CD4-positive, alpha-beta T cell treated with Interleukin-12 subunit alpha and Interleukin-12 subunit beta, for 1 hour (primary cell): ENCODE measurements at regions not wholly inside any gene's neighbourhood (a gene's known extent, or its start where the extent isn't known, plus 50 kb on each side); places are given as distances from the start of the nearest gene placed in this dataset.

Source experiments
- DNase-seq: peaks from one replicate; pipeline ENCODE4 v3.0.0-alpha.2; 2020

GRCh38 chr12:75974323-75975187 is 57.0 kb downstream of the PHLDA1 start:
- no peak for DNase-seq

GRCh38 chr12:75971253-75971652 is 60.3 kb downstream of the PHLDA1 start:
- DNase-seq: no peak

GRCh38 chr12:75970310-75970709 is 61.3 kb downstream of the PHLDA1 start:
- DNase-seq: no peak

- DNase-seq: no peak
These were observed 61.8 kb downstream of the PHLDA1 start for GRCh38 chr12:75969768-75970167.

GRCh38 chr12:75965661-75966060 is 65.9 kb downstream of the PHLDA1 start:
- no peak for DNase-seq

GRCh38 chr12:75964150-75964549 is 67.4 kb downstream of the PHLDA1 start:
- no peak for DNase-seq

GRCh38 chr12:75961878-75962277 is 69.7 kb downstream of the PHLDA1 start:
- no peak for DNase-seq

GRCh38 chr12:75960954-75961661 is 70.5 kb downstream of the PHLDA1 start:
- no peak for DNase-seq

GRCh38 chr12:75960086-75960910 is 71.3 kb downstream of the PHLDA1 start:
- DNase-seq: no peak

GRCh38 chr12:75959506-75959905 is 72.1 kb downstream of the PHLDA1 start:
- DNase-seq: no peak

- DNase-seq: no peak
These were observed 72.5 kb downstream of the PHLDA1 start for GRCh38 chr12:75959060-75959459.

GRCh38 chr12:75955251-75955650 is 76.3 kb downstream of the PHLDA1 start:
- DNase-seq: no peak

- DNase-seq: no peak
These were observed 76.8 kb downstream of the PHLDA1 start for GRCh38 chr12:75954749-75955148.

GRCh38 chr12:75954041-75954440 is 77.5 kb downstream of the PHLDA1 start:
- DNase-seq: no peak

GRCh38 chr12:75953312-75953906 is 78.2 kb downstream of the PHLDA1 start:
- no peak for DNase-seq

- DNase-seq: no peak
These were observed 79.9 kb downstream of the PHLDA1 start for GRCh38 chr12:75951399-75952278.

GRCh38 chr12:75947156-75947723 is 84.3 kb downstream of the PHLDA1 start:
- no peak for DNase-seq

GRCh38 chr12:75945581-75945980 is 86.0 kb downstream of the PHLDA1 start:
- DNase-seq: no peak

GRCh38 chr12:75944905-75945432 is 86.6 kb downstream of the PHLDA1 start:
- DNase-seq: no peak

GRCh38 chr12:75944097-75944904 is 87.3 kb downstream of the PHLDA1 start:
- DNase-seq: peak; percentile 42
